Spleen (tissue), 7 donors: ENCODE measurements at regions not wholly inside any gene's neighbourhood (a gene's known extent, or its start where the extent isn't known, plus 50 kb on each side); places are given as distances from the start of the nearest gene placed in this dataset.

Source experiments
- CTCF ChIP-seq, 11 experiments: fragments of 200-600 bp in 7 of 11; fragments of 450-650 bp in 4 of 11; sonication (generic) in 4 of 11; IDR thresholded peaks in 8 of 11; conservative IDR thresholded peaks in 3 of 11; 1 replicate in 7 of 11; 2 replicates in 4 of 11; pipeline versions ENCODE4 v1.4.0 to v1.8.0; 2016 to 2021; ENCODE audit warnings: antibody characterized with exemption in 11 of 11, inconsistent platforms in 4 of 11, mild to moderate bottlenecking in 1 of 11
- POLR2A ChIP-seq, 3 donors: fragments of 450-650 bp; IDR thresholded peaks; one replicate each; pipeline ENCODE4 v1.5.1; 2017; ENCODE audit warnings: antibody characterized with exemption in 3 of 3, mild to moderate bottlenecking in 1 of 3
- donor health status: DM: no; HTN: no; CAD: no; lungs with moderate emphysema.
- donor health status: DM: no; HTN: no; CAD: no.
- donor health status: DM: no; HTN: no; CAD: no.

- TF ChIP-seq CTCF (IDR thresholded peaks at IDR 0.05 in 8 of 11, conservative IDR thresholded peaks at IDR 0.05 in 3 of 11): no peak
- TF ChIP-seq POLR2A (IDR thresholded peaks at IDR 0.05): no peak
Observed at GRCh38 chr7:68938151-68938550, 660.1 kb upstream of the AUTS2 start.
